COLO668 (cell line): ENCODE measurements at regions not wholly inside any gene's neighbourhood (a gene's known extent, or its start where the extent isn't known, plus 50 kb on each side); places are given as distances from the start of the nearest gene placed in this dataset.
"Not testable (repeated sequence)": the region's sequence is repeated elsewhere in the genome, so short reads cannot be mapped to it uniquely, and the experiment has no call there.

Experiments used
- DNase-seq: peaks from one replicate; lab custom pipeline; 2025; ENCODE audit not compliant: unreplicated experiment; lab: John Stamatoyannopoulos, UW

DNA sequence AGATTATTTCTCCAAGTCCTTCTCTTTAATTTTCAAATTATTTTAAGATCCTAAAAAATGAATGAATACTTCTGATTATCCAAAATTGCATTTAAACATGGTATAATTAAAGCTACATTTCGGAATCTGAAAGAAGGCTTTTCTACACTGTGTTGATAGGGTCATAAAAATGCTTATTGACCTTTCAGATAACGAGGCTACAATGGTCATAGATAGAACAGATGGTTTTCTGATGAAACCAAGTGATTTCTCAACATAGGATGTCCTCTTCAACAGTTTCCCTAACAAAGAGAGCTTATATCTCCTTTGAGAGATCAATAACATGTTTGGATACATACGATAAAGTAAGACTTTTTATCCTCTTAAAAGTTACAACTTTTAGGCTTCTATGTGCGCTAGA, 201.1 kb downstream of the PTH2R start:
- no peak for DNase-seq

DNA sequence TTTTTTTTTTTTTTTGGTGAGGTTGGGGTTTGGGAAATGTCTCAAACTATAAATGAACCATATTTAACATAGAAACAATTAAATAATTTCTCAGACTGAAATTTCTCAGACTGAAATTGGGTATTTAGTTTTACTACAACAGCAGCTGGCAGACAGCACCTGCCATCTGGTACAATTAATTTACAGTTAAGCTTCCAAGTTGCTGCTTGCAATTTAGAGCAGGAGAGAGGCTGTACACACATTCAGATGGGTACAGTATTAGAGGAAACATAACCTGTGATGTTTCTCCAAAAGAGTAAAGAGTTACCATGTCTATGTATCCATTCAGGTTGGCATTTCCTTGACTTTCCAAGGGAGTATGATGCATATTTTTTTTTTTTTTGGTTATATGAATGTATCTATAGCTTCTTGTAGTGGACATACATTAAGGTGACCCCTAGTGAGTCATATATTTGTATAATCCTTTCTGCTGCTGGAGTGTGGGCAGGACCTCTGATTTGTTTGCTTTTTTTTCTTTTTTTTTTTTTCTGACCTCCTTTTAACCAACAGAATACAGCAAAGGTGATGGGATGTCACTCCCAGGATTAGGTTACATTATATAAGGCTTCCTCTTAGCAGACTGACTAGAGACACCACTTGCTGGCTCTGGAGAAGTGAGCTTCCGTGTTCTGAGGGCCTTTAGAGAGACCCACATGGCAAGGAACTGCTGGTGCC, 201.7 kb downstream of the PTH2R start:
- peak; percentile 34 for DNase-seq

DNA sequence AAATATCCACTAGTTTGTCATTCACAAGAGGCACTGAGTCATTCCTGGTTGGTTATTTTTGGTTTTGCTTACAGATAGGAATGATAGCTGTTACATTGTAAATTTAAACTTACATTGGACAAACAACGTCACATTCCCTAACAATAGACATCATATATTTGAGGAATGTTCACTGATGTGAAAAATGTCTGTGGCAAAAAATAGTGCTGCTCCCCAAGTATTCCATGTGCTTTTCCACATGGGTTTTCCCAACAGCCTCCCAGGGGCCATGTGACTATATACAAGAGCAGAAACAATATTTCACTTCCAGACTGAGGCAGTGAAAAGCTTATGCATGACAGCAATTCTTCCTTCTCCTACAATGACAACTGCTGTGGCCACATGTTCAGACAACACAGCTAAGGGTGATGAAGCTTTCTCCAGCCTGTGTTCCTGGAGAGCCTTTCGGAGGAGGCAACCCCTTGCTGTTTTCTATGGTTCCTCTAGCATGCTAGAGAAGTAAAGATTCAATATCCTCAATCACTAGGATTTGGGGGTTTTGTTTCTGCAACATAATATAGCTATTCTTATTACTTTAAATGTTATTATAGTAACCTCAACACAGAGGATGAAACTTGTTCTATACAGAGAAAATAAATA, 202.7 kb downstream of the PTH2R start:
- DNase-seq, result no peak

DNA sequence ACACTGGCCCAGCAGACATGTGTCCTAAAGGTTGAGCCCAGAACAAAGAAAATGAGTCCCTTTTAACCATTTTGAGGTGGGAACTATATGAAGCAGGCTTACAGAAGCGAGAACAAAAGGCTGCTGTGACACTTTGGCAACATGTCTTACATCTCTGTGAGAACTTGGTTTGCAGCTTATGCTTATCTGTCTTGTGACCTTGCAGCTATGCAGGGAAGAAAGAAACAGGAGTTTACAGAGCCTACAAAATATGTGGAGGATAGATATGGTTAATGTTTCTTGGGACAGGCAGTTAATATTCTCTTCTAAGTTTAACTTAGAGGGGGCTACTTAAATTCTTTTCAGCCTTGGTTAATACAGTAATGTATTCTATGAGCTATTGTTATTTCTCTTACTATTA, 209.1 kb downstream of the PTH2R start:
- DNase-seq, result not testable (repeated sequence)

DNA sequence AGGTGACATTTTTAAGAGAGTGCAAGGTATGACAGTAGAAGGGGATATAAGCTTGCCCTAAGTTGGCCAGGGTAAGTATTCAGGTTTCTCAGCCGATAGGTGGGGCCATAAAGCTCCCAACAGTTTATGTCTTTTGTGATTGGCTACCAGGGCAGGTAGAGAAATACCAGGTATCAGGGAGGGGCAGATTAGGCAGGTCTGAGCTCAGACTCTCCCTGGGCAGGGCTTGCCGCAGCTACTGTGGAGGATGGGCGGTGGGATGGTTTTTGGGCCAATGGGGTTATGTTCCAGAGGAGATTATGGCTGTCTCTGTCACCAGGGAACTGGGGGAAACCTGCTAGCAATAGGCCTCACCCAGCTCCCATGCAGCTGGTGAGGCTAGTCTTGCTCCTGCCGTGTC, 211.6 kb downstream of the PTH2R start:
- DNase-seq, result no peak

DNA sequence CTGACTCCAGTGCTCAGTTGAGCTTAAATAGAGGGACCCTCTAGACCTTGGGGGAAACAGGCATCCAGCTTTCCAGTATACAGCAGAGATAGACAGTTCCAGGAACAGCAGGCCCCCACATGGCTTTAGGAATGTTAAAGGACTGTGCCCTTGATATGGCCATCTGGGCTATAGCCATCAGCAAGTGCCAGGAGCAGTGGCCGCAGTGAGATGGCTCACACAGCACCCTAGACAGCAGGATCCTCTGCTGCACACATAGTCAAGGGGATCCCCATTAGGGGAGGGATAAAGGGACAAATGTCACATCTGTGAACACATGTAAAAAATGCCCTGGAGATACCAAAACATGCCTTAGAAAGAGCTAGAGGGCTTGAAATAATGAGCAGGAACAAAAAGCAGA, 213.4 kb downstream of the PTH2R start:
- DNase-seq, result no peak

GRCh38 chr2:208620487-208620978, 213.9 kb downstream of the PTH2R start:
- no peak for DNase-seq

GRCh38 chr2:208627110-208627884, 220.7 kb downstream of the PTH2R start:
- no peak for DNase-seq

- no peak for DNase-seq
Observed at GRCh38 chr2:208627916-208628315, 221.3 kb downstream of the PTH2R start.

GRCh38 chr2:208638059-208638458, 231.5 kb downstream of the PTH2R start:
- DNase-seq, result no peak

DNA sequence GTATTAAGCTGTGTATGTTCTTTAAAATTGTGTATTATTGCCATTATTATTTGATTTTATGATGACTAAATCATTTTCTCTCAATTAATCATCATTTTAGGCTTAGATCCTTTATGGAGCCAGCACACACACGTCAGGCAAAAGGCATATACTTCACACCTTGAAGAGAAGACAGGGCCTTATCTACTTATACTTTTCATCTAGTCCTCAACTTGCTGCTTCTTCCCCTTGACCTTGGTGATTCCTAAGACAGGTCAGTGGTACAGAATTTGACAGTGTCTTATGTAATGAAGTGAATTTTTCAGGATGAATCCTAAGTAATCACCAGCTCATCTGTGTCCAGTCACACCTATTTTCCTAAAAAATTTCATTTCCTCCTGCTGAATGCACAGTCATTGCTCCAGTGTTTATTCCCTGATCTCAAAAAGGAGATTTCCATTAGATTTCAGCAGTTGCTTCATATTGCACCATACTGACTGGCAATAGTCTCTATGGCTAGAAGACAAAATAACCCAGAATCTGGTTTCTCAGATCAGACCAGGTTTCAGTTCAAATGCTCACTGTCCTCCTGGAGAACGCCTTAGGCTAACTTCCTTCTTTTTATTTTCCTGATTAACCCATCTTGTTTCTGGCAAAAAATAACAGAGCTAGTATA, 235.7 kb downstream of the PTH2R start:
- DNase-seq, result no peak

- DNase-seq, result no peak
Observed at GRCh38 chr2:208643145-208643544, 236.6 kb downstream of the PTH2R start.

DNA sequence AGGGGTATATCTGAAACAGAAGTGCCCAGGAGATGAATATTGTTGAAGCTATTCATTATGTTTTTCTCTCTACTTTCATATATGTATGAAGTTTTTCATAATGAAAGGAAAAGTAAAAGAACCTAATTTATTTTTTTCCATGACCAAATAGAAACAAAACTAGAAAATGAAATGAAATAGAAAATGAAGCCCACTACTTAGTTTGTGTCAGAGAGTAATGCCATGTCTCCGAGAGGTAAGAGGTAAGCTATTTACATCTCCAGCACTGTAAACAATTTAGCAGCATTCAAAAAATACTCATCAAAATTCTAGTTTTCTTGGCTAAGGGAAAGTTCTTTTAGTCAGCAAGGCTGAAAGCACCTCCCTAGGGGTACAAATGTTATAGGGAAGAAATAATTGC, 238.6 kb downstream of the PTH2R start:
- no peak for DNase-seq

- no peak for DNase-seq
Observed at GRCh38 chr2:208648368-208648767, 241.8 kb downstream of the PTH2R start.

GRCh38 chr2:208653383-208653782, 246.8 kb downstream of the PTH2R start:
- DNase-seq, result no peak

- DNase-seq, result no peak
Observed at GRCh38 chr2:208654056-208654455, 247.5 kb downstream of the PTH2R start.

GRCh38 chr2:208657468-208657867, 250.9 kb downstream of the PTH2R start:
- no peak for DNase-seq

DNA sequence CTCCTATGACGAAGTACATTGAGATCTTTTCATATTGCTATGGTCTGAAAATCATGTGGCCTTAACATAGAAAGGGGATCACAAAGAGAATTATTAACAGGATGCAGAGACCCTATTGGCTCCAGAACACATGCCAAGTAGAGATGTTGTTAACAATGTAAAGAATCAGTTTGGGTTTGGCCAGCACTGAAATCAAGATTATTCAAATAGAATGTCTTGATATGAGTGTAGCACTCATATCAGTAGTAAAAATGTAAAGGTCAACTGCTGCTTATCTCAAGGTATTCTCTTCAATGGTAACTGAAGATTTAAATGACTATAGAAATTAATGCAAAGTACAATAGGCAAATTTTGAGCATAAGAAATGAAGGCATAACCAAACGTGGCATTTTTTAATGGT, 262.8 kb downstream of the PTH2R start:
- no peak for DNase-seq

DNA sequence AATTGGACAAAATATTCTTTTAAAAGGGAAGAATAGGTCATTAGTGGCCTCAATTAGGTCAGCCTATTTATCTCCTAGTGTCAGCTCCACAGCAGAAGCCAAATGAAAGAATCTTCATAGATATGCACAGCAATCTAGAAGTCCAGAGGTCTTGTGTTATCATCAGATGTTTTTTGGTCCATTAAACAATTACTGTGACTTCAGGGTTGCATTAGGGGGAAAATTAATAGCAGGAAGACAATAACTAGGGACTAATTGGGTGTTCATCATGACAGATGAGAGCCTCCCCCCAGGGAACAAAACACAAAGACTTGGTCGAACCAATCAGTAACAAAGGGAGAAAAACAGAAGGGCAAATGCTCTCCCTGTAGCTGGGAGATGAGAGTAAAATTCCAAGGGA, 264.7 kb downstream of the PTH2R start:
- DNase-seq, result no peak

DNA sequence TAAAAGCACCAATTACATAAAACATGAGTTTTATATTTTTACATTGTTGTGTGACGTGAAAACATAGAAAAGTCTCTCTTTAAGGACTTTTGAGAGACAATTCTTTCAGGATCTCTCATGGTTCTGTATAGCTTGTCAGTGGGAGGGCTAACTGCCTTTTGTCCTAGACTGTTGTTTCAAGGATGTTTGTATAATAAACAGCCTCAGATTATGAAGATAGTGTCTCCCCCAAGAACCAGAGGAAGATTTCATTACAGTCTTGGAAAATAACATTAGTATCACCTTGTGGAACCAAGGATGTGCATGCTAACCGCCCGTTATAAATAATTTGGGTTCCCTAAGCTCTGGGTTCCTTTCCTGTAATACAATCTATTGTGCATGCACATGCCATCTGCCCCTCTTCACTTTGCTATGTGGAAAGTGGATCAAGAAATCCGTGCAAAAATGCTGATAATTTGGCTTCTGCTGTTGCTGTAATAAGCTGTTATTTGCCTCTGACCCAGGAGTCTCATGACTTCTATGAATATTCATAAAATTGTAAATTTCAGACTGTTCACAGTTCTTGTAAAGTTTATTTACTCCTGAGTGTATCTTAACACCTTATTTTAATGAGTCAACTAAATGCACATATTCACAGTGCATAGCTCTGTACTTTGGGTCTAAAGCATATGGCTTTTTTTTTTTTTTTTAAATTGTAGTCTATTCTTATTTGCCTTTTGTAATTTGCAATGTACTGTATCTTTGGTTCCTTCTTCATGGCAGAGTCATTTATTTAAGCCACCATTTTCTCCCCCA, 265.5 kb downstream of the PTH2R start:
- DNase-seq, result no peak

DNA sequence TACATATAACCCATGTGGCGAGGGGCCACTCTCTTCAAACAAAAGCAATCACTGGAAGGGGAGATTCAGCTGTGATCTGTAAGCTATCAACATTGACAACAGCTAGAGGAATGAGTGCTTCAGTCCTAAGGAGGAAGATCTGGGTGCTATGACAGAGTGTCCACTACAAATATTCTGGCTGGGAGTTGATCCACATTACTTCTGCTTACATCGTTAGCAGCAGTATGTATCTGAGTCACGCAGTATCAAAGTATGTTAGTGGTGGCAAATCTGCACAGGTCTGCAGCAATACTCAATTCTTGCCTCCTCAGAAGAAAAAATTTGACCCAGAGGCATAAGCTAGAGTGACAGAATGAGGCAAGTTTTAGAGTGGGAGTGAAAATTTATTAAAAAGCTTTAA, 267.0 kb downstream of the PTH2R start:
- no peak for DNase-seq
